ENCODE measurements at regions not wholly inside any gene's neighbourhood (a gene's known extent, or its start where the extent isn't known, plus 50 kb on each side); places are given as distances from the start of the nearest gene placed in this dataset.

- TF ChIP-seq EZH2 (IDR thresholded peaks at IDR 0.05; ENCODE audit: borderline replicate concordance, low read depth, low read length, severe bottlenecking) (no peak), CTCF (IDR thresholded peaks at IDR 0.05; ENCODE audit: borderline replicate concordance, extremely low read depth, low read length, poor library complexity, severe bottlenecking) (no peak)
Measured at GRCh38 chr5:110070836-110071235, 381.1 kb downstream of the MAN2A1 start.

Data from DND-41 (cell line).